HG03045 (cell line): ENCODE measurements at regions not wholly inside any gene's neighbourhood (a gene's known extent, or its start where the extent isn't known, plus 50 kb on each side); places are given as distances from the start of the nearest gene placed in this dataset.

Source experiments
- ATAC-seq: cut with Tn5 transposase; IDR thresholded peaks from one replicate; pipeline ENCODE4 v1.9.1; 2021; ENCODE audit warnings: mild to moderate bottlenecking, moderate library complexity; ENCODE audit not compliant: unreplicated experiment

GRCh38 chr3:59547874-59548273 is 498.0 kb upstream of the CFAP20DC start:
- ATAC-seq: no peak

DNA sequence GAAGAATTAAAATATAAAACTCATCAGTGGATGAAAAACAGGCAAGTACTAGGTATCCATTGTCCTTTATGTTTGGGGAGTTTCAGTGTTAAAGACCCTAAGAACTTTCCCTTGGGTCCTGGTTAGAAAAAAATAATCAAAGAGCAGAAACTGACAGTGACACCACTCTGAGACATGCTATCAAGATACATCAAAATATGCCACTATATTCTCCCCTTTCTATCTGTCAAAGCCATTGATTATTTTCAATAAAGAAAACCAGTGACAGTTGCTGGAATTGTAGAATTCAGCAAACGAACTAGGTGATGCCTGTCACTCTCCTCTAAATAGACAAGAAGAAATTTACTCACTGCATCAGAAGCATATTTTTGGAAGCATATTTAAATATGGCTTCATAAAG is 496.7 kb upstream of the CFAP20DC start:
- no peak for ATAC-seq

- ATAC-seq: no peak
These were observed 495.5 kb upstream of the CFAP20DC start for GRCh38 chr3:59545374-59545773.

GRCh38 chr3:59542276-59542675 is 492.5 kb upstream of the CFAP20DC start:
- no peak for ATAC-seq

- ATAC-seq: peak; percentile 92
These were observed 490.9 kb upstream of the CFAP20DC start for GRCh38 chr3:59540696-59541095.

GRCh38 chr3:59540241-59540640 is 490.4 kb upstream of the CFAP20DC start:
- no peak for ATAC-seq

DNA sequence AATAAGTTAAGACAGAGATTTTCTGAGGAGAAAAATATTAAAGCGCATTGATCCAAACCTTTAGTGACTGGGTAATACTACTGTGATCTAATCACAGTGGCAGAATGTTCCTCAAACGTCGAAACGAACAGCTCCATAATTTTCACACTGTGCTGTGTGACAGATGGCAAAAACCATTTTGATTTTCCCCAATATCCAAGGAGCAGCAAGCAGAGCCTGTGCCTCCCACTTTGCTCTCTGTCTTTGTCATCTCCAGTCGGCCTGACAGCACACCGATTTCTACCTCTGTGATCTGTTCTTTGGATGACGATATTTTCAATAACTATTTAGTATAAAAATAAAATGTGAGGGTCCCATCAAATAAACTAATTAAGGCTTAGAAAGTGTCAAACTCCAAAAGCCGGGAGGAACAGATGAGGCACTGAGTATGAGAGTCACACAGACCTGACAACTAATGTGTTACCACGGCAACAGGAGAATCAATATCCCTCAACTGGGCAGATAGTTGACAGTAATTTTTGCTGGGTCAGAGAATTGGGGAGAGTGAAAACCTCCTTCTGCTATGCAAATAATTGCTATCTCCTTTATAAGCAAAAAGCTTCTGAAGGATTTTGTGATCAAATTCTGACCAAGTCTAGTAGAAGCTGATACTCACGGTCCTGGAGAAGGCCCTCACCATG is 489.1 kb upstream of the CFAP20DC start:
- no peak for ATAC-seq

DNA sequence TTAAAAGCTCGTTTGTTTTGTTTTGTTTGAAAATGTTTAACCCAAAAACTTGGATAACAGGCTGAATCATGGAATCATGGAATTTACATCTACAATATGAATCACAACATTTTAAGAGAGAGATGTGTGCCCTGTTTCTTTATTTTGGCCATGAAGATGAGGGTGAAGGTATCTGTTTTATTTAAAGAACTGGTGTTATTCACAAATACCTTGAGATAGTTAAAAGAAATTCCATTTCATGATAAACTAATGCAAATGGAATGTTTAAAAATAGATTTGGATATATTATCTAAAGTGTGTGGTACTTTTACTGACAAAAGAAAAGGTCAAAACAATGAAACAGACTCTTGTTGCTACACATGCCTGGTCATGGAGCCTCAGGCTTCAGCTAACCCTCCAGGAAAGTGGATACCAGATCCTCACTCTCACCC is 486.0 kb upstream of the CFAP20DC start:
- ATAC-seq: no peak

GRCh38 chr3:59531994-59532393 is 482.2 kb upstream of the CFAP20DC start:
- ATAC-seq: no peak

DNA sequence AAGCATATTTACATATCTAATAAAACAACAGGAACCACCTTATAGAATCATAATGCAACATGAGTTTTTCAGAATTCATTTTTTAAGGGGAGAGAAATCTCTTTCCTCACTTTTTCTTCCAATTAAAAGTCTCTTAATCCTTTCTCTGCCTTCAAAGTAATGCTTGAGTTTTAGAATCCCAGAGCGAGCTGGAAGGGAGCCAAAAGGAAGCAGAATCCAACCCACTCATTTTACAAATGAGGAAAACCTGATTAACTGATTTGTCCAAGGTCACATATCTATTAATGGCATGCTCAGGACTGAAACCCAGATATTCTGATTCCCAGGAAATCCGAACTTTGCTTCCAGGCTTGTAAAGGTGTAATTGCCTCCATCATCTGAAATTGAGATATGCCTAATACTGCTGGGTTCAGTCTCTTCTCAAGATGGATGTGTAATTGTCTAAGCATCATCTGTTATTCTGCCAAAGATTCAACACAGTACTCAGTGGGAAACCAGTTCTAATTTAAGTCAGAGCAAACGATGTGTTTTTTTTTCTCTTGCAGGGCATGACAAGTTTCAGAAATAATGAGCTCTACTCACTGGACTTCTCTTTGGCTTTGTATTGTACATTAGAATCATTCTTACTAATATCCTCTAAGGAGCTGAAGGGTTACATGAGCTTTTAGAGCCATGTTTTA is 481.4 kb upstream of the CFAP20DC start:
- ATAC-seq: no peak

- ATAC-seq: no peak
These were observed 478.4 kb upstream of the CFAP20DC start for GRCh38 chr3:59528251-59528650.

DNA sequence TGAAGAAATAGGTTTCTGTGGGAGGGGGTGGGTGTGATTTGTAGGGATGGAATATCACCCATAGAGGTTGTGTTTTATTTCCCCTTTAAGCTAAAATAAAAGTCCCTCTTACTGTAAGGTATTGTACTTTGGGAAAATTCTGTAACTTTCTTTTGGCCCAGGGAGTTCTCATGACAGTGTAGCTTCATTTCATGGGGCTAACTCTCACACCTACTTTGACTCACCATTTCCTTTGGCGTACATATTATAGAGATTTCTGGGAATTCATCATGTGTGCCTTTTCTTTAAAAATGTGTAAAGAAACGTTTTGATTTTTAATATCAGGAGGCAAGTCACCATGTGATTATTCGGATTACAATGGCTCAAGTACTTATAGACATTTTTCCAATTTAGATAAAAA is 477.7 kb upstream of the CFAP20DC start:
- ATAC-seq: no peak

DNA sequence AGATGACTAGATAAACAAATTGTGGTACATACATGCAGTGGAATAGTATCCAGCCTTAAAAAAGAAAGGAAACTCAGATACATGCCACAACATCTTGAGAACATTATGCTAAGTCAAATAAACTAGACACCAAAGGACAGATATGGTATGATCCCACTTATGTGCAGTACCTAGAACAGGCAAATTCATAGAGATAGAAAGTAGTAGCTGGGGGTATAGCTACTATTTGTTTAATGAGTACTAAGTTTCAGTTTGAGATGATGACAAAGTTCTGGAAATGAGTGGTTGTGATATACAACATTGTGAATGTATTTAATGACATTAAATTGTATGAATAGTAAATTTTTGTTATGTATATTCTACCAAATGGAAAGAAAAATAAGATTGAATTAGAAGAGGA is 477.2 kb upstream of the CFAP20DC start:
- no peak for ATAC-seq

DNA sequence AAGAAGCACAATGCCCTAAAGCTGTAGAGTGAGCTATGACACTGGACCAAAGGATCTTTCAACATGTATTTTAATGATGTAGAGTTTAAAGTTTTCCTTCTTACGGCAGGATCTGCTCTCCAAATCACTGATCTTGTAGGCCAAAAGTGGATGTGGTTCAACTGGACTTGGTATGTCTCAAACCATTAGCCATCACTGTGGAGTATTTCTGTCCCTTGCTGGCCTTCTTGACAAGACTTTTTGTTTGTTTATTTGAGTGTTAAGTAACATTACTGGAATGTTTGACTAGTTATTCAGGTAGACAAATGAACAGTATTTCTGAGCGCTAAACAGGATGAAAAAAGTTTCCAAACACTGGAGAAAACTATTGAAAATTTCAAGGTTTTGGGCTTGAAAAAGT is 472.7 kb upstream of the CFAP20DC start:
- no peak for ATAC-seq

- ATAC-seq: no peak
These were observed 469.3 kb upstream of the CFAP20DC start for GRCh38 chr3:59519094-59519493.

DNA sequence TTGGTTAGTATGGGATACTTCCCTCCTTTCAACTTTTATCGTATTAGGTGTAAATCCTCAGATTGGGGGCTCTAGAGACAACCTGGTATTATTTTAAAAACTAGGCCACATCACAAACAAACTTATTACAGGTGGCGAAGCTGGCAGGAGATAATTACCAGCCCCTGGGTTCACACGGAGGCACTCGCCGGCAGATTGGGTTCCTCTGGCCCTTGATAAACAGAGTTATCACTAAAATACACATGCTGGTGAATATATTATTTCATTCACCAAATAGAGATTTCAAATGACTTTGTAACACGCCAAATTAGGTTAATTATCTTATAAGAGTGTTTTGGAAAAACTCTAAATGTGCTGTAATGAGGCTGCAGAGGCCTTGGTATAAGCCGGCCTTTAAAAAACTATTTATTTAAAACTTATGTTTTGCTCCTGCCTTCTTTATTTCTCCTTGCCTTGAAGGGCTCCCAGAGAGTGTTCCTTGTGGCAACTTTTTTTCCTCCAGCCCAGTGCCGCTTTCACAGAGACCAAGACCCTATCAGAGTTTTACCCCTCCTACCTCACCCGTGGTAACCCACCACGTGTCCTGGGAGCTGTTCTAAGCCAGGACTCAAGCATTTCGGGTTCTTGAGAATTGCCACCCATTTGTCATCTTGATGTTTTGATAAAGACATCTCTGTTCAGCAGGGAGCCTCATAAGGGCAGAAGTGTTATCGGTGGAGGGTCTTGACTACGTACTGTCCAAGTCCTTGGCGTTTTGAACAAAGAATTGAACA is 468.6 kb upstream of the CFAP20DC start:
- no peak for ATAC-seq

- no peak for ATAC-seq
These were observed 467.6 kb upstream of the CFAP20DC start for GRCh38 chr3:59517388-59517787.

DNA sequence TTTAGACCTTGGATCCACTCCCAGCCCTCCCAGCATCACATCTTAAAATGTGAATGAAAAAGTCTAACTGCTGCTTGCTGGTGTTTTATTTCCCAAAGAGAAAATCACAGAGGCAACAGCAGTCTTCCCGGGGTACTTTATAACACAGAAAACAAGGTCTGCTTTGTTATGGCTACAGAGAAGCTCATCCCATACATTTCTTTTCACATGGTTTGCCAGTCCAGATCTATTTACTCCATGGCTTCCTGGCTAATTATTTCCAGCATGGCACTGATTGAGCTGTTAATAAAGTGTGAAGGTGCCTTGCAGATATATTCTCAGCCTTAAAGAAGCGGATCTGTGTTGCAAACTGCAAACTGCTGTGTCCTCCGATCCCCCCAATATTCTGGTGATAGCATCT is 466.1 kb upstream of the CFAP20DC start:
- no peak for ATAC-seq

DNA sequence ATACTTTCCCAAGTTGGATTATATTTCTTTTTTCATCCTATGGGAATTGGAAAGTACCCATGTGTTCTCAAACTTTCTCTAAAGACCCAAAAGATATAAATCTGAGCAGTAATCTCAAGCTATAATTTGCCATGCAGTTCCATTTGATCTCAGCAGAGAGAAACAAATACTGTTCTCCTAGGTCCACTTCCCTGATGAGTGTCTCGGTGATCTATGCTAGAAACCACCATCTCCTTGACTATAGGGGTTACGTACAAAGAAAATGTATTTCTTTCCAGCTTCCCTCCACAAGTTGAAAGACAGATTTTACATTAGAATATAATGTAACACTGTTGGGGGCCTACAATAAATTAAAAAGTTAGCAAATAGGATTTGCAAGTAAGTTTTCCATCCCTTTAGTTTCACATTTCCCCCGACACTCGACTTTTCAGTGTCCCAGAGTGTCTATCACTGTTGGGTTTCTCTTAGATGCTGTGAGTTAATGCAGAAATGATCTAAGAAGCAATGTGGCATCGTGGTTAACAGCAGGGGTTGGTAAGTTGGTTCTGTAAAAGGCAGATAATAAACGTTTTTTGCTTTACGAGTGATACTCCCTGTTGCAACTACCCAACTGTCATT is 465.1 kb upstream of the CFAP20DC start:
- no peak for ATAC-seq

DNA sequence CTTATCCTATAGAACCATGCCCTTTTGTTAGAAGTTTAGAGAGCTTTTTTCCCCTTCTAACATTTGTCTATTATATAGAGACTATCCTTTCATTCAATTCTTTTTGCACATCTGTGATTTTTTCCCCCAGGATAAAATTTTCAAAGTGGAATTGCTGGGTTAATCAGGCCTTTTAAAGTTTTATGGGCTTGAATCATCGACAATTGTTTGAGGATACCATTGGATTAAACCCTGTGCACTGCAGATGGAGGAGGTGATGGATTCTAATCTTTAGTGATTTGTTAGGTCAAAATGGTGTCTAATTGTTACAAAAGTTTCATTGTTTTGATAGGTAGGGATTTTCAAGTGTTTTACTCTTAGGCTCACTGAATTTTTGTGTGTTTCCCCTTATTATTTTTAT is 463.7 kb upstream of the CFAP20DC start:
- ATAC-seq: no peak

DNA sequence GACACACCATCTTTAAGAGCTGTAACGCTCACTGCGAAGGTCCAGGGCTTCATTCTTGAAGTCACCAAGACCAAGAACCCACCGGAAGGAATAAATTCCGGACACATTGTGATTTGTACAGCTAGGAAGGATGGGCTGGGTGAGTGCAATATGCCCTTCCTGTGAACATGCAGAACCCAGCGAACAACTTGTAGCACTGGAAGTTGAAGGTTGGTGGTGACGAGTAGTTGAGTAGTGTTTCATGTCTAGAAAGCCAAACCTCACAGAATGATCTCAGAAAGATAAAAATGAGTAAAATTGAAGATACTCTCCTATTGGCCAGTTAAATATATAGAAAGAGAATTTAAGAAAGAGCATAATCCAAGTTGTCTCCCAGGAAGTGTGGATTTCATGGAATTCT is 462.2 kb upstream of the CFAP20DC start:
- ATAC-seq: no peak

DNA sequence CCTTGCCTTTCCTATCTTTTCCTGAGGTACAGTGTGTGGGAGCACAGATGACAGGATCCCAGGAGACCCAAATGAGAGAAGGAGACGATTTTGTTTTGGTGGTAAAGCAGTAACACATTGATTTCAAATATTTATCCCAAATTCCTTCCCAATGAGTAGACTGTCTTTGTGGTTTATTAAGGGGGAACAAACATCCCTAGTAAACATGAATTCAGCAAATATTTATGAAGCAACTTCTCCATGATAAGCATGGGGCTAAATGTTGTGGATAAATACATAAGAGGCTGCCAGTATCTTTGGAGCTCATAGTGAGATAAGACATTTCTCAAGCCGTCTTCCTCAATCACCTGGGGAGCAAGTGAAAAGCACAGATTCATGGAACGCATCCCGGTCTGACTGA is 460.8 kb upstream of the CFAP20DC start:
- no peak for ATAC-seq
